ENCODE measurements at regions not wholly inside any gene's neighbourhood (a gene's known extent, or its start where the extent isn't known, plus 50 kb on each side); places are given as distances from the start of the nearest gene placed in this dataset.
A peak's percentile ranks its signal among the peaks of the same experiment; 100 is the strongest.

- H3K18ac ChIP-seq (ENCODE audit: low read depth in 1 of 2, low read length in 2 of 2): no peak overlapping the region
- H2AK5ac ChIP-seq (ENCODE audit: low read length, severe bottlenecking): no peak overlapping the region
- no peak overlapping the region for H3K27ac ChIP-seq (ENCODE audit: low read length, poor library complexity, severe bottlenecking)
- H2BK15ac ChIP-seq (ENCODE audit: low read depth, poor library complexity, severe bottlenecking): no peak overlapping the region
- H2AFZ ChIP-seq (ENCODE audit: low read depth, low read length): no peak overlapping the region
- no peak overlapping the region for H4K91ac ChIP-seq (ENCODE audit: low read length)
- H2BK12ac ChIP-seq (ENCODE audit: low read length in 2 of 2): no peak overlapping the region
- no peak overlapping the region for H2BK5ac ChIP-seq (ENCODE audit: low read depth, low read length, poor library complexity, severe bottlenecking)
- no peak overlapping the region for H3K4me3 ChIP-seq (ENCODE audit: insufficient read depth in 1 of 2, low read depth in 1 of 2, low read length in 2 of 2)
- H3K36me3 ChIP-seq (ENCODE audit: control insufficient read depth in 1 of 2, insufficient read depth in 2 of 2, low read depth in 1 of 2, low read length in 2 of 2): no peaks in the 10 kb centered on the region
- no peak overlapping the region for H2BK120ac ChIP-seq (ENCODE audit: low read depth, low read length)
- no peak overlapping the region for H3K9ac ChIP-seq (ENCODE audit: low read length)
- H3K79me1 ChIP-seq (replicated peaks; ENCODE audit: low read length, poor library complexity, severe bottlenecking): no peaks in the 10 kb centered on the region
- no peak for DNase-seq
- peak overlapping the region in 1 of 2 experiments; percentile 27 for H3K14ac ChIP-seq (ENCODE audit: low read length in 2 of 2)
- H3K9me3 ChIP-seq (ENCODE audit: control insufficient read depth, low read length): no peaks in the 10 kb centered on the region
- H3K27me3 ChIP-seq (ENCODE audit: control insufficient read depth in 1 of 2, insufficient read depth in 1 of 2, low read length in 2 of 2): peaks cover 0 to 12% of the 10 kb centered on the region in 2 experiments
- H3K4me2 ChIP-seq (ENCODE audit: low read length, poor library complexity, severe bottlenecking): no peak overlapping the region
- no peak overlapping the region for H4K8ac ChIP-seq (ENCODE audit: low read length)
- H3K4me1 ChIP-seq (ENCODE audit: control insufficient read depth, insufficient read depth, low read depth, low read length): no peaks in the 10 kb centered on the region
- H3K23ac ChIP-seq (ENCODE audit: low read length in 2 of 2): no peak overlapping the region
- WGBS: 71% methylated on average over 4 of the region's 4 CpGs
- no peak overlapping the region for H3K4ac ChIP-seq (ENCODE audit: low read depth in 1 of 2, low read length in 2 of 2)
These were observed 92.3 kb downstream of the GYPC start for GRCh38 chr2:126748188-126748760.

- Histone ChIP-seq H3K27me3 (ENCODE audit: control insufficient read depth in 1 of 2, insufficient read depth in 1 of 2, low read length in 2 of 2) (peaks cover 0 to 12% of the 10 kb centered on the region in 2 experiments), H3K27ac (ENCODE audit: low read length, poor library complexity, severe bottlenecking) (no peak overlapping the region), H3K4ac (ENCODE audit: low read depth in 1 of 2, low read length in 2 of 2) (no peak overlapping the region), H3K79me1 (replicated peaks; ENCODE audit: low read length, poor library complexity, severe bottlenecking) (no peaks in the 10 kb centered on the region), H2BK12ac (ENCODE audit: low read length in 2 of 2) (no peak overlapping the region), H2BK120ac (ENCODE audit: low read depth, low read length) (no peak overlapping the region), H3K9ac (ENCODE audit: low read length) (no peak overlapping the region), H3K14ac (ENCODE audit: low read length in 2 of 2) (peak overlapping the region in 1 of 2 experiments; percentile 70), H4K8ac (ENCODE audit: low read length) (no peak overlapping the region), H3K4me2 (ENCODE audit: low read length, poor library complexity, severe bottlenecking) (no peak overlapping the region), H2BK15ac (ENCODE audit: low read depth, poor library complexity, severe bottlenecking) (no peak overlapping the region), H2BK5ac (ENCODE audit: low read depth, low read length, poor library complexity, severe bottlenecking) (no peak overlapping the region), H3K18ac (ENCODE audit: low read depth in 1 of 2, low read length in 2 of 2) (no peak overlapping the region), H2AK5ac (ENCODE audit: low read length, severe bottlenecking) (no peak overlapping the region), H3K4me3 (ENCODE audit: insufficient read depth in 1 of 2, low read depth in 1 of 2, low read length in 2 of 2) (no peak overlapping the region), H3K23ac (ENCODE audit: low read length in 2 of 2) (no peak overlapping the region), H2AFZ (ENCODE audit: low read depth, low read length) (no peak overlapping the region), H3K36me3 (ENCODE audit: control insufficient read depth in 1 of 2, insufficient read depth in 2 of 2, low read depth in 1 of 2, low read length in 2 of 2) (no peaks in the 10 kb centered on the region), H3K4me1 (ENCODE audit: control insufficient read depth, insufficient read depth, low read depth, low read length) (no peaks in the 10 kb centered on the region), H3K9me3 (ENCODE audit: control insufficient read depth, low read length) (no peaks in the 10 kb centered on the region), H4K91ac (ENCODE audit: low read length) (no peak overlapping the region)
- WGBS: 94% methylated on average over 8 of the region's 9 CpGs
- DNase-seq: no peak
These were observed 93.1 kb downstream of the GYPC start for GRCh38 chr2:126748929-126749518.

GRCh38 chr2:126749537-126749936 lies 93.6 kb downstream of the GYPC start:
- no peak overlapping the region for H4K91ac ChIP-seq (ENCODE audit: low read length)
- no peaks in the 10 kb centered on the region for H3K9me3 ChIP-seq (ENCODE audit: control insufficient read depth, low read length)
- no peak overlapping the region for H2BK5ac ChIP-seq (ENCODE audit: low read depth, low read length, poor library complexity, severe bottlenecking)
- H3K23ac ChIP-seq (ENCODE audit: low read length in 2 of 2): no peak overlapping the region
- no peak overlapping the region for H3K4me3 ChIP-seq (ENCODE audit: insufficient read depth in 1 of 2, low read depth in 1 of 2, low read length in 2 of 2)
- peaks cover 0 to 12% of the 10 kb centered on the region in 2 experiments for H3K27me3 ChIP-seq (ENCODE audit: control insufficient read depth in 1 of 2, insufficient read depth in 1 of 2, low read length in 2 of 2)
- no peak overlapping the region for H2AFZ ChIP-seq (ENCODE audit: low read depth, low read length)
- no peak overlapping the region for H3K18ac ChIP-seq (ENCODE audit: low read depth in 1 of 2, low read length in 2 of 2)
- DNase-seq: peak; percentile 19
- no peak overlapping the region for H3K4me2 ChIP-seq (ENCODE audit: low read length, poor library complexity, severe bottlenecking)
- no peak overlapping the region for H3K4ac ChIP-seq (ENCODE audit: low read depth in 1 of 2, low read length in 2 of 2)
- no peaks in the 10 kb centered on the region for H3K79me1 ChIP-seq (replicated peaks; ENCODE audit: low read length, poor library complexity, severe bottlenecking)
- no CpG with 5 or more reads among the region's 1 CpG for WGBS
- H2AK5ac ChIP-seq (ENCODE audit: low read length, severe bottlenecking): no peak overlapping the region
- H3K9ac ChIP-seq (ENCODE audit: low read length): no peak overlapping the region
- no peaks in the 10 kb centered on the region for H3K36me3 ChIP-seq (ENCODE audit: control insufficient read depth in 1 of 2, insufficient read depth in 2 of 2, low read depth in 1 of 2, low read length in 2 of 2)
- H4K8ac ChIP-seq (ENCODE audit: low read length): no peak overlapping the region
- no peak overlapping the region for H3K14ac ChIP-seq (ENCODE audit: low read length in 2 of 2)
- H2BK15ac ChIP-seq (ENCODE audit: low read depth, poor library complexity, severe bottlenecking): no peak overlapping the region
- H2BK120ac ChIP-seq (ENCODE audit: low read depth, low read length): no peak overlapping the region
- H3K27ac ChIP-seq (ENCODE audit: low read length, poor library complexity, severe bottlenecking): no peak overlapping the region
- H3K4me1 ChIP-seq (ENCODE audit: control insufficient read depth, insufficient read depth, low read depth, low read length): no peaks in the 10 kb centered on the region
- H2BK12ac ChIP-seq (ENCODE audit: low read length in 2 of 2): no peak overlapping the region

- no peak overlapping the region for H3K18ac ChIP-seq (ENCODE audit: low read depth in 1 of 2, low read length in 2 of 2)
- no peaks in the 10 kb centered on the region for H3K79me1 ChIP-seq (replicated peaks; ENCODE audit: low read length, poor library complexity, severe bottlenecking)
- H3K27me3 ChIP-seq (ENCODE audit: control insufficient read depth in 1 of 2, insufficient read depth in 1 of 2, low read length in 2 of 2): peaks cover 0 to 12% of the 10 kb centered on the region in 2 experiments
- H3K14ac ChIP-seq (ENCODE audit: low read length in 2 of 2): no peak overlapping the region
- no peak overlapping the region for H2BK15ac ChIP-seq (ENCODE audit: low read depth, poor library complexity, severe bottlenecking)
- H4K8ac ChIP-seq (ENCODE audit: low read length): no peak overlapping the region
- no peak overlapping the region for H3K27ac ChIP-seq (ENCODE audit: low read length, poor library complexity, severe bottlenecking)
- H3K23ac ChIP-seq (ENCODE audit: low read length in 2 of 2): no peak overlapping the region
- no peak overlapping the region for H2AFZ ChIP-seq (ENCODE audit: low read depth, low read length)
- H4K91ac ChIP-seq (ENCODE audit: low read length): no peak overlapping the region
- no peaks in the 10 kb centered on the region for H3K9me3 ChIP-seq (ENCODE audit: control insufficient read depth, low read length)
- H3K4me2 ChIP-seq (ENCODE audit: low read length, poor library complexity, severe bottlenecking): no peak overlapping the region
- H3K9ac ChIP-seq (ENCODE audit: low read length): no peak overlapping the region
- H3K4ac ChIP-seq (ENCODE audit: low read depth in 1 of 2, low read length in 2 of 2): no peak overlapping the region
- no peaks in the 10 kb centered on the region for H3K4me1 ChIP-seq (ENCODE audit: control insufficient read depth, insufficient read depth, low read depth, low read length)
- no peak for DNase-seq
- 61% methylated on average over 2 of the region's 4 CpGs for WGBS
- no peaks in the 10 kb centered on the region for H3K36me3 ChIP-seq (ENCODE audit: control insufficient read depth in 1 of 2, insufficient read depth in 2 of 2, low read depth in 1 of 2, low read length in 2 of 2)
- no peak overlapping the region for H2AK5ac ChIP-seq (ENCODE audit: low read length, severe bottlenecking)
- no peak overlapping the region for H2BK120ac ChIP-seq (ENCODE audit: low read depth, low read length)
- no peak overlapping the region for H2BK5ac ChIP-seq (ENCODE audit: low read depth, low read length, poor library complexity, severe bottlenecking)
- H3K4me3 ChIP-seq (ENCODE audit: insufficient read depth in 1 of 2, low read depth in 1 of 2, low read length in 2 of 2): no peak overlapping the region
- H2BK12ac ChIP-seq (ENCODE audit: low read length in 2 of 2): no peak overlapping the region
These were observed 94.5 kb downstream of the GYPC start for GRCh38 chr2:126750506-126750905.
